Stomach (tissue), 4 donors: ENCODE measurements at regions not wholly inside any gene's neighbourhood (a gene's known extent, or its start where the extent isn't known, plus 50 kb on each side); places are given as distances from the start of the nearest gene placed in this dataset.

ENCODE experiments used
- CTCF ChIP-seq, 7 experiments: fragments of 450-650 bp in 4 of 7; fragments of 200-600 bp in 3 of 7; sonication (generic) in 3 of 7; IDR thresholded peaks; one replicate each; pipeline ENCODE4 v1.5.1; 2016 to 2019; ENCODE audit warnings: antibody characterized with exemption in 7 of 7, control low read depth in 2 of 7, mild to moderate bottlenecking in 1 of 7
- EP300 ChIP-seq: sonication (generic); formaldehyde crosslinking; IDR thresholded peaks from one replicate; pipeline ENCODE4 v1.6.1; 2017; ENCODE audit warnings: antibody characterized with exemption
- POLR2A ChIP-seq, 4 donors: fragments of 450-650 bp; IDR thresholded peaks; one replicate each; pipeline ENCODE4 v1.6.1; 2016; ENCODE audit warnings: antibody characterized with exemption in 4 of 4, control low read depth in 2 of 4, mild to moderate bottlenecking in 1 of 4, moderate library complexity in 1 of 4
- POLR2AphosphoS5 ChIP-seq, 3 donors: sonication (generic); formaldehyde crosslinking; IDR thresholded peaks; one replicate each; pipeline ENCODE4 v1.6.1; 2016; ENCODE audit warnings: antibody characterized with exemption in 3 of 3

- TF ChIP-seq CTCF (IDR thresholded peaks at IDR 0.05) = no peak
- no peak for TF ChIP-seq POLR2AphosphoS5 (IDR thresholded peaks at IDR 0.05)
- TF ChIP-seq POLR2A (IDR thresholded peaks at IDR 0.05) = no peak
- no peak for TF ChIP-seq EP300
Observed at GRCh38 chr12:64951944-64952343, 127.5 kb downstream of the TBC1D30 start.
